HG02610 (cell line): ENCODE measurements at regions not wholly inside any gene's neighbourhood (a gene's known extent, or its start where the extent isn't known, plus 50 kb on each side); places are given as distances from the start of the nearest gene placed in this dataset.

Source experiments
- ATAC-seq: cut with Tn5 transposase; IDR thresholded peaks from one replicate; pipeline ENCODE4 v1.9.1; 2021; ENCODE audit warnings: mild to moderate bottlenecking, moderate library complexity; ENCODE audit not compliant: unreplicated experiment

GRCh38 chr1:106178791-106179190, 877.7 kb upstream of the PRMT6 start:
- no peak for ATAC-seq

- ATAC-seq, result no peak
Measured at GRCh38 chr1:106181866-106182265, 874.6 kb upstream of the PRMT6 start.

- ATAC-seq, result no peak
Measured at GRCh38 chr1:106185089-106185488, 871.4 kb upstream of the PRMT6 start.

GRCh38 chr1:106189780-106190179, 866.7 kb upstream of the PRMT6 start:
- no peak for ATAC-seq

- no peak for ATAC-seq
Measured at GRCh38 chr1:106194206-106194605, 862.3 kb upstream of the PRMT6 start.

GRCh38 chr1:106200711-106201110, 855.8 kb upstream of the PRMT6 start:
- no peak for ATAC-seq

GRCh38 chr1:106207185-106207584, 849.3 kb upstream of the PRMT6 start:
- ATAC-seq, result no peak

- ATAC-seq, result no peak
Measured at GRCh38 chr1:106217765-106218164, 838.7 kb upstream of the PRMT6 start.

- no peak for ATAC-seq
Measured at GRCh38 chr1:106222403-106222802, 834.1 kb upstream of the PRMT6 start.

GRCh38 chr1:106223213-106223612, 833.3 kb upstream of the PRMT6 start:
- ATAC-seq, result no peak

- no peak for ATAC-seq
Measured at GRCh38 chr1:106224426-106224825, 832.0 kb upstream of the PRMT6 start.

- no peak for ATAC-seq
Measured at GRCh38 chr1:106225403-106225802, 831.1 kb upstream of the PRMT6 start.

GRCh38 chr1:106226550-106226949, 829.9 kb upstream of the PRMT6 start:
- no peak for ATAC-seq

GRCh38 chr1:106232128-106232527, 824.3 kb upstream of the PRMT6 start:
- ATAC-seq, result no peak

GRCh38 chr1:106233511-106233910, 823.0 kb upstream of the PRMT6 start:
- ATAC-seq, result no peak

- ATAC-seq, result no peak
Measured at GRCh38 chr1:106249365-106249764, 807.1 kb upstream of the PRMT6 start.

GRCh38 chr1:106249810-106250209, 806.7 kb upstream of the PRMT6 start:
- ATAC-seq, result no peak

- no peak for ATAC-seq
Measured at GRCh38 chr1:106254748-106255147, 801.7 kb upstream of the PRMT6 start.

GRCh38 chr1:106266786-106267185, 789.7 kb upstream of the PRMT6 start:
- no peak for ATAC-seq

GRCh38 chr1:106268070-106268469, 788.4 kb upstream of the PRMT6 start:
- ATAC-seq, result no peak

- ATAC-seq, result no peak
Measured at GRCh38 chr1:106276871-106277270, 779.6 kb upstream of the PRMT6 start.

- no peak for ATAC-seq
Measured at GRCh38 chr1:106277786-106278185, 778.7 kb upstream of the PRMT6 start.

GRCh38 chr1:106278716-106279115, 777.8 kb upstream of the PRMT6 start:
- ATAC-seq, result no peak
